ENCODE measurements at regions not wholly inside any gene's neighbourhood (a gene's known extent, or its start where the extent isn't known, plus 50 kb on each side); places are given as distances from the start of the nearest gene placed in this dataset.

GRCh38 chr6:169862043-169862891 is 110.8 kb downstream of the ERMARD start:
- TF ChIP-seq CTCF (IDR thresholded peaks at IDR 0.05; ENCODE audit: insufficient read depth, low read length, poor library complexity, severe bottlenecking) (no peak), EZH2phosphoT487 (conservative IDR thresholded peaks at IDR 0.05; ENCODE audit: low read length) (no peak)

All from SU-DHL-6 (cell line).